ENCODE measurements at regions not wholly inside any gene's neighbourhood (a gene's known extent, or its start where the extent isn't known, plus 50 kb on each side); places are given as distances from the start of the nearest gene placed in this dataset.
"Not testable (repeated sequence)": the region's sequence is repeated elsewhere in the genome, so short reads cannot be mapped to it uniquely, and the experiment has no call there.

- no peak for DNase-seq
Observed at GRCh38 chr11:134739136-134739535, 327.1 kb upstream of the B3GAT1 start.

- DNase-seq, result no peak
Observed at GRCh38 chr11:134738581-134738980, 326.5 kb upstream of the B3GAT1 start.

GRCh38 chr11:134737563-134738510 is 325.8 kb upstream of the B3GAT1 start:
- no peak for DNase-seq

GRCh38 chr11:134736251-134736947 is 324.4 kb upstream of the B3GAT1 start:
- no peak for DNase-seq

GRCh38 chr11:134734894-134735293 is 322.9 kb upstream of the B3GAT1 start:
- no peak for DNase-seq

GRCh38 chr11:134734141-134734845 is 322.3 kb upstream of the B3GAT1 start:
- DNase-seq, result no peak

- no peak for DNase-seq
Observed at GRCh38 chr11:134733646-134734045, 321.6 kb upstream of the B3GAT1 start.

- DNase-seq, result no peak
Observed at GRCh38 chr11:134731213-134731961, 319.3 kb upstream of the B3GAT1 start.

GRCh38 chr11:134730561-134731212 is 318.6 kb upstream of the B3GAT1 start:
- DNase-seq, result no peak

GRCh38 chr11:134730101-134730500 is 318.1 kb upstream of the B3GAT1 start:
- no peak for DNase-seq

- no peak for DNase-seq
Observed at GRCh38 chr11:134728186-134728585, 316.1 kb upstream of the B3GAT1 start.

- DNase-seq, result no peak
Observed at GRCh38 chr11:134727636-134728035, 315.6 kb upstream of the B3GAT1 start.

- no peak for DNase-seq
Observed at GRCh38 chr11:134727204-134727603, 315.2 kb upstream of the B3GAT1 start.

GRCh38 chr11:134725716-134726639 is 313.9 kb upstream of the B3GAT1 start:
- DNase-seq, result no peak

GRCh38 chr11:134725211-134725610 is 313.2 kb upstream of the B3GAT1 start:
- no peak for DNase-seq

- DNase-seq, result no peak
Observed at GRCh38 chr11:134724779-134725140, 312.7 kb upstream of the B3GAT1 start.

GRCh38 chr11:134724106-134724778 is 312.2 kb upstream of the B3GAT1 start:
- DNase-seq, result no peak

- DNase-seq, result not testable (repeated sequence)
Observed at GRCh38 chr11:134720691-134721070, 308.6 kb upstream of the B3GAT1 start.

GRCh38 chr11:134719940-134720690 is 308.1 kb upstream of the B3GAT1 start:
- not testable (repeated sequence) for DNase-seq

GRCh38 chr11:134719397-134719796 is 307.4 kb upstream of the B3GAT1 start:
- DNase-seq, result no peak
